C4-2B (cell line): ENCODE measurements at regions not wholly inside any gene's neighbourhood (a gene's known extent, or its start where the extent isn't known, plus 50 kb on each side); places are given as distances from the start of the nearest gene placed in this dataset.

Experiments used
- CTCF ChIP-seq: fragments of 450-650 bp; conservative IDR thresholded peaks from 2 replicates; pipeline ENCODE4 v1.5.1; 2017; ENCODE audit warnings: mild to moderate bottlenecking
- ZFX ChIP-seq: fragments of 450-650 bp; IDR thresholded peaks from 2 replicates; pipeline ENCODE4 v1.6.1; 2017

GRCh38 chr2:217529271-217529670 lies 473.5 kb downstream of the TNS1 start:
- TF ChIP-seq CTCF: no peak
- TF ChIP-seq ZFX: no peak
